ENCODE measurements at regions not wholly inside any gene's neighbourhood (a gene's known extent, or its start where the extent isn't known, plus 50 kb on each side); places are given as distances from the start of the nearest gene placed in this dataset.

DNA sequence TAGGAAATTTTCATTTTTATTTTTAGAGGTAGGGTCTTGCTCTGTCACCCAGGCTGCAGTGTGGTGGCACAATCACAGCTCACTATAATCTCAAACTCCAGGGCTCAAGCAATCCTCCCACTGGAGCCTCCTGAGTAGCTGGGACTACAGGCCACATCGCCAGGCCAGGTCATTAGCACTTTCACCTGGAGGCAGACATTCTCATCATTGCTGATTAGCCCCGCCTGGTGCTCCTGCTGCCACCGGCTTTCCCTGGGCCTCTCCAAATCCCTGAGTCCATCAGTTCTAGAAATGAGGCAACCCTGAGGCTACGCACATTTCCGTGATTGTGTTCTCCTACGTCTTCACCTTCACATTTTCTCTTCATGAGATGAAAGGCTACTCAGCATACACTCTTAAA, 607.7 kb upstream of the NRSN1 start:
- TF ChIP-seq, protein P1, sequence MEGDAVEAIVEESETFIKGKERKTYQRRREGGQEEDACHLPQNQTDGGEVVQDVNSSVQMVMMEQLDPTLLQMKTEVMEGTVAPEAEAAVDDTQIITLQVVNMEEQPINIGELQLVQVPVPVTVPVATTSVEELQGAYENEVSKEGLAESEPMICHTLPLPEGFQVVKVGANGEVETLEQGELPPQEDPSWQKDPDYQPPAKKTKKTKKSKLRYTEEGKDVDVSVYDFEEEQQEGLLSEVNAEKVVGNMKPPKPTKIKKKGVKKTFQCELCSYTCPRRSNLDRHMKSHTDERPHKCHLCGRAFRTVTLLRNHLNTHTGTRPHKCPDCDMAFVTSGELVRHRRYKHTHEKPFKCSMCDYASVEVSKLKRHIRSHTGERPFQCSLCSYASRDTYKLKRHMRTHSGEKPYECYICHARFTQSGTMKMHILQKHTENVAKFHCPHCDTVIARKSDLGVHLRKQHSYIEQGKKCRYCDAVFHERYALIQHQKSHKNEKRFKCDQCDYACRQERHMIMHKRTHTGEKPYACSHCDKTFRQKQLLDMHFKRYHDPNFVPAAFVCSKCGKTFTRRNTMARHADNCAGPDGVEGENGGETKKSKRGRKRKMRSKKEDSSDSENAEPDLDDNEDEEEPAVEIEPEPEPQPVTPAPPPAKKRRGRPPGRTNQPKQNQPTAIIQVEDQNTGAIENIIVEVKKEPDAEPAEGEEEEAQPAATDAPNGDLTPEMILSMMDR (IDR thresholded peaks at IDR 0.05): no peak
- no peak for TF ChIP-seq POLR2A (IDR thresholded peaks at IDR 0.05)
- TF ChIP-seq POLR2AphosphoS5 (IDR thresholded peaks at IDR 0.05): no peak
- TF ChIP-seq EP300 (IDR thresholded peaks at IDR 0.05): no peak

All from stomach (tissue), 4 donors.